Muscle layer of colon (tissue), 2 donors: ENCODE measurements at regions not wholly inside any gene's neighbourhood (a gene's known extent, or its start where the extent isn't known, plus 50 kb on each side); places are given as distances from the start of the nearest gene placed in this dataset.
"Not testable (repeated sequence)": the region's sequence is repeated elsewhere in the genome, so short reads cannot be mapped to it uniquely, and the experiment has no call there.

Source experiments
- H3K27ac ChIP-seq: one replicate; pipeline ENCODE4 v1.7.0; 2013; ENCODE audit warnings: low read depth, mild to moderate bottlenecking, low read length, moderate library complexity
- H3K27me3 ChIP-seq, 2 donors: one replicate each; pipeline ENCODE4 v1.7.0; 2013; ENCODE audit warnings: low read length in 2 of 2, mild to moderate bottlenecking in 2 of 2; ENCODE audit not compliant: insufficient read depth in 2 of 2, control insufficient read depth in 1 of 2
- H3K36me3 ChIP-seq: one replicate; pipeline ENCODE4 v1.7.0; 2013; ENCODE audit warnings: mild to moderate bottlenecking, low read length; ENCODE audit not compliant: insufficient read depth
- H3K4me1 ChIP-seq: one replicate; pipeline ENCODE4 v1.7.0; 2013; ENCODE audit warnings: mild to moderate bottlenecking, low read length; ENCODE audit not compliant: insufficient read depth
- H3K4me3 ChIP-seq, 2 donors: one replicate each; pipeline ENCODE4 v1.7.0; 2013; ENCODE audit warnings: low read length in 2 of 2, low read depth in 1 of 2, mild to moderate bottlenecking in 1 of 2, moderate library complexity in 1 of 2
- H3K9ac ChIP-seq: one replicate; pipeline ENCODE4 v1.7.0; 2013; ENCODE audit warnings: low read length
- H3K9me3 ChIP-seq: one replicate; pipeline ENCODE4 v1.7.0; 2013; ENCODE audit warnings: mild to moderate bottlenecking, low read length
- donor health status: abdominal sarcoma.
- donor health status: Adenocarcinoma of cecum.

- not testable (repeated sequence) for H3K4me3 ChIP-seq, H3K4me1 ChIP-seq, H3K36me3 ChIP-seq, H3K9ac ChIP-seq, H3K9me3 ChIP-seq, H3K27ac ChIP-seq
- H3K27me3 ChIP-seq = peaks cover 15 to 32% of the 10 kb centered on the region in 2 donors
Measured at GRCh38 chr15:34495707-34496106, 58.1 kb upstream of the GOLGA8A start.

GRCh38 chr15:34494084-34494399 is 56.4 kb upstream of the GOLGA8A start:
- Histone ChIP-seq H3K27ac (no peak overlapping the region), H3K36me3 (no peaks in the 10 kb centered on the region), H3K9me3 (no peaks in the 10 kb centered on the region), H3K4me3 (no peak overlapping the region), H3K4me1 (no peaks in the 10 kb centered on the region), H3K9ac (no peak overlapping the region), H3K27me3 (peaks cover 3 to 28% of the 10 kb centered on the region in 2 donors)

- H3K36me3 ChIP-seq = no peaks in the 10 kb centered on the region
- peaks cover 0 to 28% of the 10 kb centered on the region in 2 donors for H3K27me3 ChIP-seq
Measured at GRCh38 chr15:34493001-34493400, 55.4 kb upstream of the GOLGA8A start.

GRCh38 chr15:34491488-34491887 is 53.9 kb upstream of the GOLGA8A start:
- H3K27ac ChIP-seq, H3K4me1 ChIP-seq, H3K36me3 ChIP-seq, H3K4me3 ChIP-seq, H3K9ac ChIP-seq, H3K9me3 ChIP-seq: not testable (repeated sequence)
- H3K27me3 ChIP-seq = peaks cover 0 to 24% of the 10 kb centered on the region in 2 donors

More at GRCh38 chr15:34493001-34493400, 55.4 kb upstream of the GOLGA8A start:
- Histone ChIP-seq H3K27ac (no peak overlapping the region), H3K9ac (no peak overlapping the region), H3K9me3 (no peaks in the 10 kb centered on the region), H3K4me1 (no peaks in the 10 kb centered on the region), H3K4me3 (no peak overlapping the region)

- Histone ChIP-seq H3K4me3 (no peak overlapping the region), H3K27me3 (peaks cover 0 to 16% of the 10 kb centered on the region in 2 donors), H3K4me1 (no peaks in the 10 kb centered on the region)
Measured at GRCh38 chr15:34490417-34491193, 53.0 kb upstream of the GOLGA8A start.

GRCh38 chr15:34488973-34489959 is 51.7 kb upstream of the GOLGA8A start:
- not testable (repeated sequence) for H3K9me3 ChIP-seq, H3K9ac ChIP-seq, H3K4me1 ChIP-seq, H3K27me3 ChIP-seq, H3K4me3 ChIP-seq, H3K36me3 ChIP-seq, H3K27ac ChIP-seq

More at GRCh38 chr15:34490417-34491193, 53.0 kb upstream of the GOLGA8A start:
- Histone ChIP-seq H3K9ac (no peak overlapping the region), H3K9me3 (no peaks in the 10 kb centered on the region), H3K36me3 (no peaks in the 10 kb centered on the region), H3K27ac (no peak overlapping the region)
